Lower leg skin (tissue), 4 donors: ENCODE measurements at regions not wholly inside any gene's neighbourhood (a gene's known extent, or its start where the extent isn't known, plus 50 kb on each side); places are given as distances from the start of the nearest gene placed in this dataset.

Experiments used
- DNase-seq, 2 donors: peaks; one replicate each; pipeline ENCODE4 v3.0.0-alpha.2; 2019; ENCODE audit warnings: low spot score in 2 of 2
- H3K4me3 ChIP-seq: fragments of 200-600 bp; sonication (generic); 2 replicates; pipeline ENCODE4 v1.5.1; 2017; ENCODE audit warnings: mild to moderate bottlenecking, low read depth; ENCODE audit not compliant: poor library complexity, severe bottlenecking
- POLR2A ChIP-seq, 2 donors: fragments of 450-650 bp; IDR thresholded peaks; one replicate each; pipeline ENCODE4 v1.6.1; 2016 to 2017; ENCODE audit warnings: antibody characterized with exemption in 2 of 2, mild to moderate bottlenecking in 1 of 2, moderate library complexity in 1 of 2
- WGBS, 2 donors: methylation state at CpG; one replicate each; pipeline ENCODE4 v1.1.5; 2018; 5-methylcytosine and 5-hydroxymethylcytosine counted together
- intact Hi-C: fragments of 100-400 bp; cut with DNase I; formaldehyde crosslinking; loops from one replicate; pipeline ENCODE4 v1.15.0; 2023; ENCODE audit warnings: low total_unique reads
- TF ChIP-seq, protein P1 (sequence below), 3 donors: fragments of 450-650 bp; IDR thresholded peaks; one replicate each; pipeline ENCODE4 v1.5.1; 2016; ENCODE audit warnings: antibody characterized with exemption in 3 of 3, mild to moderate bottlenecking in 3 of 3, moderate library complexity in 2 of 3

DNA sequence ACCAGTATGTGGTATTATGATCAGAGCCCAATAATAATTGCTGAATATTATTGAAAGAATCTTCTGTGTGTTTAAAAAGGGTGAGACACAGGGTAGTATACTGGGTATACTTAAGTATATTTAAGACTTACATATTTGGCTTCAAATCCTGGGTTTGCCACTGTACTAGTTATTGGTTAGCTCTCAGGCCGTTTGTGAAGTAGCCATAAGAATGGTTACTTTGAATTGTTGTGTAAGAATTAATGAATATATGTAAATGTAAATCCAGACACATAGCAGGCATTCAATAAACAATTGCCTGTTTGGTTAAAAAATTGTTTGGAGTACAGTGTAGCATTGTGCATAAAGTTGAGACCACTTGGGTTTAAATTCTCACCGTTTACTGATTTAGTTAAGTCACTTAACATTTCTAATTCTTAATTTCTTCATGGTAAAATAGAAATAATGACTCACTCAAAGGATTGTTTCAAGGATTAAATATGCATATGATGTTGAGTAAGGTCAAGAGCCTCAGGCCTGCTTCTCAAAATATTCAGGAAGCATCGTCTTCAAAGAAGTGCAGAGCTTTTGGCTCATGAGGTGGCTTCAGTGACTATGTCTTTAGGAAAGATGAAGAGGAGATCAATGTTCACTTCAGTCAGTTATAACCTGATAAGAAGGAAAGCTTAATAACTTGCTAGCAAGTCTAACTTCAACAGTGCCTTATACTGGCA, 207.9 kb upstream of the NT5C1B start:
- intact Hi-C loops, result no loop called here
- no peak for DNase-seq
- WGBS, 2 donors, result 78% methylated on average over 3 of the region's 3 CpGs
- no peak overlapping the region for H3K4me3 ChIP-seq
- TF ChIP-seq POLR2A (IDR thresholded peaks at IDR 0.05), result no peak
- TF ChIP-seq, protein P1, sequence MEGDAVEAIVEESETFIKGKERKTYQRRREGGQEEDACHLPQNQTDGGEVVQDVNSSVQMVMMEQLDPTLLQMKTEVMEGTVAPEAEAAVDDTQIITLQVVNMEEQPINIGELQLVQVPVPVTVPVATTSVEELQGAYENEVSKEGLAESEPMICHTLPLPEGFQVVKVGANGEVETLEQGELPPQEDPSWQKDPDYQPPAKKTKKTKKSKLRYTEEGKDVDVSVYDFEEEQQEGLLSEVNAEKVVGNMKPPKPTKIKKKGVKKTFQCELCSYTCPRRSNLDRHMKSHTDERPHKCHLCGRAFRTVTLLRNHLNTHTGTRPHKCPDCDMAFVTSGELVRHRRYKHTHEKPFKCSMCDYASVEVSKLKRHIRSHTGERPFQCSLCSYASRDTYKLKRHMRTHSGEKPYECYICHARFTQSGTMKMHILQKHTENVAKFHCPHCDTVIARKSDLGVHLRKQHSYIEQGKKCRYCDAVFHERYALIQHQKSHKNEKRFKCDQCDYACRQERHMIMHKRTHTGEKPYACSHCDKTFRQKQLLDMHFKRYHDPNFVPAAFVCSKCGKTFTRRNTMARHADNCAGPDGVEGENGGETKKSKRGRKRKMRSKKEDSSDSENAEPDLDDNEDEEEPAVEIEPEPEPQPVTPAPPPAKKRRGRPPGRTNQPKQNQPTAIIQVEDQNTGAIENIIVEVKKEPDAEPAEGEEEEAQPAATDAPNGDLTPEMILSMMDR (IDR thresholded peaks at IDR 0.05), result no peak

DNA sequence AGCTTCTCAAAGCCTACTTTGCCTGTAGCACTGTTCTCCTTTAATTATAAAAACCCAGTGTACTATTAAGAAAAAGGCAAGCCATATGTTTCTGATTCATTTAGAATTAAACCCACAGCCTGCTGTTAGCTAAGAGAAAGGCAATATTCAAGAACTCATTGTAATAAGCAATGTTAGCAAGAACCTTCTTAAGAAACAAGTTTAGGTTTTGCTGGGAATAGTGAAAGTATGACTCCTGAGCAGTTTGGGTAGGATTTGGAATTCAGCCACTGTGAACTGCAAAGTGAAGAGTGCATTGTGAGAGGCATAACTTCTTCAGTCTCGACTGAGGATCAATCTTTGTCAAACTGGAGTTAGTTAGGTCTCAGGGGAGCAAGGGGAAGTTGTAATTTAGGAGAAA, 206.5 kb upstream of the NT5C1B start:
- WGBS, 2 donors, result 34 to 39% methylated on average over 1 of the region's 1 CpG
- intact Hi-C loops, result no loop called here
- TF ChIP-seq, protein P1 (IDR thresholded peaks at IDR 0.05), result no peak
- no peak for TF ChIP-seq POLR2A (IDR thresholded peaks at IDR 0.05)
- no peak for DNase-seq
- H3K4me3 ChIP-seq, result no peak overlapping the region

DNA sequence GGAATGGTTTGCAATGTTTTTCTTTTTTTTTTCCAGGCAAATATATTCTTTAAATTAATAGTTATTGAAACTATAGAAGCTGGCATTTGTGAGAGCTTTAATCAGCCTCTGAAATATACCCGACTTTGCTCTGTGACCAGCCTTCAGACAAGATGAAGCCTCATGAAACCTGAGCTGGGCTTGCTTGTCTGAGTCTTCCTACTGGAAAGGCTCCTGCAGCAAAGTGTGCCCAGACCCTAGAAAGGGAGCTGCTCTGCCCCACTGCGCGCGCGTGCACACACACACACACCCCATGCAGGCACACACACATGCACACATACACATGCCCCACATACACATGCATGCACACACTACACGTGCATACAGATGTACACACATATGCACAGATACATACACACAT, 203.3 kb upstream of the NT5C1B start:
- WGBS, 2 donors, result 87 to 90% methylated on average over 6 of the region's 6 CpGs

DNA sequence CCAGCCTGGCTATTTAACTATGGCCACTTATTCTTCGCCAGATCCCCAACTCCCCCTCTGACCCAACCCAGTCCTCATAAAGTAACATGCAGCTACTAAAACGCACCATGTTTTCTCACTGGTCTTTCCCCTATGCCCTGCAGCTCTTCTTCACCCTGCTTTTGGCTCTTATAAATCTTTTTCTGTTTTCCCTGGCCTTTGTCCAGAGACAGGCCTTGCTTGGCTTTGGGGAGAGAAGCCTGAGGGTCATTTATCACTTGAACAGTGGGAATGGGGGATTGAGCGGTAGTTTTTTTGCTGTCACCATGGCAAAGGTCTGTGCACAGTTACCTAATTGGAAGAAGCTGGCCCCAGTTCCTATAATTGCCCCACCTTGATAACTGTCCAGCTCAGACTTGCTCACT, 202.9 kb upstream of the NT5C1B start:
- 55 to 57% methylated on average over 3 of the region's 3 CpGs for WGBS, 2 donors
- TF ChIP-seq POLR2A (IDR thresholded peaks at IDR 0.05), result no peak
- TF ChIP-seq, protein P1 (IDR thresholded peaks at IDR 0.05), result no peak
- DNase-seq, result no peak
- intact Hi-C loops, result no loop called here
- H3K4me3 ChIP-seq, result no peak overlapping the region

More for the DNA sequence above, 203.3 kb upstream of the NT5C1B start:
- no peak for DNase-seq
- intact Hi-C loops, result no loop called here
- H3K4me3 ChIP-seq, result no peak overlapping the region
- TF ChIP-seq, protein P1 (IDR thresholded peaks at IDR 0.05), result no peak
- no peak for TF ChIP-seq POLR2A (IDR thresholded peaks at IDR 0.05)

DNA sequence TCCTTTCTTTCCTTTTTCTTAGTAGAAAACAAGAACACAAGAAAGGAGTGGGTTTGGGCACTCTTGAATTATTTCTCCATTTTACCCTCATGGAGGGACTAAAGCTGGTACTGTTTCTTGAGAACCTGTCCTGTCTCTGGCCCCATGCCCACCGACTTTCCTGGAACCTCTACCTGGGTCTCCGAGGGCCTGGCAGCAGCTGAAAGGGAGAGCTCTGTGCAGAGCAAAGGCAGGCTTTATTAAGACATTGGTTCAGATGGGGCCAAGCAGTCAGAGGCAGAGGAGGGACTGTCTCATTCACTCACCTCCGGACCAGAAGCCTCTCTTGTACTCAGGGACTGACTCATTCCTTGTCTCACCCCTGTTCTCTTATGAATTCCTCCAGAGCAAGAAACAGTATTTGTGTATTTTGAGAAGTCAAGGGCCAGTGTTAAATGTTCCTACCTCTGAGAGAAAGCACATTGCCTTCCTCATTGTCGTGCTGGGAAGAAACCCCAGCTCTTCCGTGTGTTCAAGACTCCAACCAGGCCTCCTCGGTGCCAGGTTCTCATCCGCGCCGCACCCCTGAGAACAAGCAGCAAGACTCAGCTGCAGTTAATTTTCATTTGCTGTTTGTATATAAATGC, 201.9 kb upstream of the NT5C1B start:
- 94% methylated on average over 9 of the region's 9 CpGs for WGBS, 2 donors
- H3K4me3 ChIP-seq, result no peak overlapping the region
- intact Hi-C loops, result no loop called here
- no peak for DNase-seq
- no peak for TF ChIP-seq POLR2A (IDR thresholded peaks at IDR 0.05)
- TF ChIP-seq, protein P1 (IDR thresholded peaks at IDR 0.05), result no peak
